ENCODE measurements at regions not wholly inside any gene's neighbourhood (a gene's known extent, or its start where the extent isn't known, plus 50 kb on each side); places are given as distances from the start of the nearest gene placed in this dataset.

GRCh38 chr10:35972275-35972674, 330.2 kb upstream of the FZD8 start:
- TF ChIP-seq CTCF (conservative IDR thresholded peaks at IDR 0.05 in 1 of 2, IDR thresholded peaks at IDR 0.05 in 1 of 2; ENCODE audit: low read depth in 1 of 2, low read length in 2 of 2) (no peak), EZH2 (IDR thresholded peaks at IDR 0.05; ENCODE audit: low read length, missing control alignments) (no peak)

Data from fibroblast of lung (primary cell).